ENCODE measurements at regions not wholly inside any gene's neighbourhood (a gene's known extent, or its start where the extent isn't known, plus 50 kb on each side); places are given as distances from the start of the nearest gene placed in this dataset.

GRCh38 chr4:187209921-187210613 is 486.4 kb upstream of the FAT1 start:
- Histone ChIP-seq H3K9ac (ENCODE audit: low read length in 3 of 3) (no peak overlapping the region), H3K27ac (ENCODE audit: low read depth in 2 of 2, low read length in 2 of 2) (no peak overlapping the region), H3K36me3 (ENCODE audit: control insufficient read depth in 2 of 3, insufficient read depth in 3 of 3, low read length in 3 of 3) (no peaks in the 10 kb centered on the region), H3K4me3 (ENCODE audit: low read length in 3 of 3) (no peak overlapping the region), H3K4me1 (ENCODE audit: control insufficient read depth in 2 of 3, insufficient read depth in 2 of 3, low read depth in 1 of 3, low read length in 3 of 3) (no peaks in the 10 kb centered on the region), H3K27me3 (ENCODE audit: control insufficient read depth, insufficient read depth, low read length) (no peaks in the 10 kb centered on the region), H3K9me3 (ENCODE audit: control insufficient read depth in 2 of 3, insufficient read depth in 1 of 3, low read length in 3 of 3) (no peaks in the 10 kb centered on the region)
- no peak for DNase-seq
- no peak for FAIRE-seq
- TF ChIP-seq, protein P1, sequence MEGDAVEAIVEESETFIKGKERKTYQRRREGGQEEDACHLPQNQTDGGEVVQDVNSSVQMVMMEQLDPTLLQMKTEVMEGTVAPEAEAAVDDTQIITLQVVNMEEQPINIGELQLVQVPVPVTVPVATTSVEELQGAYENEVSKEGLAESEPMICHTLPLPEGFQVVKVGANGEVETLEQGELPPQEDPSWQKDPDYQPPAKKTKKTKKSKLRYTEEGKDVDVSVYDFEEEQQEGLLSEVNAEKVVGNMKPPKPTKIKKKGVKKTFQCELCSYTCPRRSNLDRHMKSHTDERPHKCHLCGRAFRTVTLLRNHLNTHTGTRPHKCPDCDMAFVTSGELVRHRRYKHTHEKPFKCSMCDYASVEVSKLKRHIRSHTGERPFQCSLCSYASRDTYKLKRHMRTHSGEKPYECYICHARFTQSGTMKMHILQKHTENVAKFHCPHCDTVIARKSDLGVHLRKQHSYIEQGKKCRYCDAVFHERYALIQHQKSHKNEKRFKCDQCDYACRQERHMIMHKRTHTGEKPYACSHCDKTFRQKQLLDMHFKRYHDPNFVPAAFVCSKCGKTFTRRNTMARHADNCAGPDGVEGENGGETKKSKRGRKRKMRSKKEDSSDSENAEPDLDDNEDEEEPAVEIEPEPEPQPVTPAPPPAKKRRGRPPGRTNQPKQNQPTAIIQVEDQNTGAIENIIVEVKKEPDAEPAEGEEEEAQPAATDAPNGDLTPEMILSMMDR (IDR thresholded peaks at IDR 0.05; ENCODE audit: borderline replicate concordance, extremely low read depth, insufficient read depth): no peak
- intact Hi-C loops (cut with DNase I): no loop called here

DNA sequence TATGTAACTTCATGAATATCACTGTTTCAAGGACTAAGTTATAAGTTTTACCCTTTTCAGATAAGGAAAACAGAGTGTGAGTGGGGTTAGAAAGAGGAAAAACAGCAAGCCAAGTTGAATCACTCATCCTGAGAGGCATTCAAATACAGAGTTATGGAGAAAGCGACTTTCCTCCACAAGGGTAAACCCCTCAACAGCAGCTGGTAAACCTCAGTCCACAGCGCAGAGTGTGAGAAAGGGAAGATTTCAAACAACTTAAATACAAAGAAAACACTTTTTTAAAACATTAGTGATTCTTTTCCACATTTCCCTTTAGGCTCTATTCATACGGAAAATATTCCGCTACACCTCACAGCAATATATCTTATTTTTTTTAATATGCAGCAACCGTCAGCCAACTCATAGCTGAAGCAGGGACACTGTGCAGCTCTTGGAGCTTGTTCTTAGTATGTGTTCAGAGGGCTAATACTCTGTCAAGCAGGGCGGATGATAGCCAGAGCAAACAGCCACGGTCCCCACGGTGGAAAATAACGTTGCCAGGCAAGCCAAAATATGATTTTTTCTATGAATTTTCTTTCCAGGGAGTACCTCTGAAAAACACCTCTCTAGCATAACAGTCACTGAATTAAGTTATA is 488.9 kb upstream of the FAT1 start:
- intact Hi-C loops (cut with DNase I): no loop called here
- Histone ChIP-seq H3K9me3 (ENCODE audit: control insufficient read depth in 2 of 3, insufficient read depth in 1 of 3, low read length in 3 of 3) (no peaks in the 10 kb centered on the region), H3K36me3 (ENCODE audit: control insufficient read depth in 2 of 3, insufficient read depth in 3 of 3, low read length in 3 of 3) (no peaks in the 10 kb centered on the region), H3K9ac (ENCODE audit: low read length in 3 of 3) (no peak overlapping the region), H3K4me3 (ENCODE audit: low read length in 3 of 3) (no peak overlapping the region), H3K27ac (ENCODE audit: low read depth in 2 of 2, low read length in 2 of 2) (no peak overlapping the region), H3K4me1 (ENCODE audit: control insufficient read depth in 2 of 3, insufficient read depth in 2 of 3, low read depth in 1 of 3, low read length in 3 of 3) (no peaks in the 10 kb centered on the region), H3K27me3 (ENCODE audit: control insufficient read depth, insufficient read depth, low read length) (no peaks in the 10 kb centered on the region)
- no peak for FAIRE-seq
- TF ChIP-seq, protein P1 (IDR thresholded peaks at IDR 0.05; ENCODE audit: borderline replicate concordance, extremely low read depth, insufficient read depth): no peak
- DNase-seq: peak in 2 of 5 donors; percentile 21 to 73

DNA sequence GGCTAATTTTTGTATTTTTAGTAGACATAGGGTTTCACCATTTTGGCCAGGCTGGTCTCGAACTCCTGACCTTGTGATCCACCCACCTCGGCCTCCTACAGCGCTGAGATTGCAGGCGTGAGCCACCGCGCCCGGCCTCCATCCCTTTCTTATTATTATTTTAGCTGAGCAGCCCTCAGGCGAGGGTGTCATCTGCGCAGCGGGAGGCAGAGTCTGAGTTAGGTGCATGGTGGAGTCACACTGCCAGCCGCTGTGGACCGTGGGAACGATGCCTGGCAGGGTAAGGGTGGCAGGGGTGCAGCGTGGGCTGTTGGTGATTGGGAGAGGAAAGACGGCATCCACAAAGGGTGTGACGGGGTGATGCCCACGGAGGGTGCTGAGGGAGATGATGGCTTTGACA is 491.8 kb upstream of the FAT1 start:
- Histone ChIP-seq H3K36me3 (ENCODE audit: control insufficient read depth in 2 of 3, insufficient read depth in 3 of 3, low read length in 3 of 3) (no peaks in the 10 kb centered on the region), H3K4me3 (ENCODE audit: low read length in 3 of 3) (no peak overlapping the region), H3K27me3 (ENCODE audit: control insufficient read depth, insufficient read depth, low read length) (no peaks in the 10 kb centered on the region), H3K4me1 (ENCODE audit: control insufficient read depth in 2 of 3, insufficient read depth in 2 of 3, low read depth in 1 of 3, low read length in 3 of 3) (no peaks in the 10 kb centered on the region), H3K9me3 (ENCODE audit: control insufficient read depth in 2 of 3, insufficient read depth in 1 of 3, low read length in 3 of 3) (no peaks in the 10 kb centered on the region), H3K27ac (ENCODE audit: low read depth in 2 of 2, low read length in 2 of 2) (no peak overlapping the region), H3K9ac (ENCODE audit: low read length in 3 of 3) (no peak overlapping the region)
- intact Hi-C loops (cut with DNase I): no loop called here
- FAIRE-seq (no peak), DNase-seq (no peak)
- TF ChIP-seq, protein P1 (IDR thresholded peaks at IDR 0.05; ENCODE audit: borderline replicate concordance, extremely low read depth, insufficient read depth): no peak

Measured in kidney (tissue), 13 donors.